Activated CD4-positive, alpha-beta T cell treated with anti-CD3 and anti-CD28 coated beads for 36 hours (primary cell): ENCODE measurements at regions not wholly inside any gene's neighbourhood (a gene's known extent, or its start where the extent isn't known, plus 50 kb on each side); places are given as distances from the start of the nearest gene placed in this dataset.
"Not testable (repeated sequence)": the region's sequence is repeated elsewhere in the genome, so short reads cannot be mapped to it uniquely, and the experiment has no call there.

ENCODE experiments used
- ATAC-seq: fragments of 200-7000 bp; cut with Tn5 transposase; one replicate; pipeline ENCODE4 v1.10.0; 2021; ENCODE audit warnings: mild to moderate bottlenecking, moderate library complexity
- CTCF ChIA-PET: fragments of 350-600 bp; sonication (Branson Sonifier 250); formaldehyde crosslinking; loops from one replicate; lab custom pipeline; 2021; ENCODE audit warnings: antibody characterized with exemption; lab: Charles Lee
- POLR2A ChIA-PET: fragments of 350-600 bp; sonication (Branson Sonifier 250); formaldehyde crosslinking; loops from one replicate; lab custom pipeline; 2021; ENCODE audit warnings: antibody characterized with exemption, inconsistent platforms; lab: Charles Lee
- DNase-seq: peaks from one replicate; pipeline ENCODE4 v3.0.0-alpha.2; 2020
- H3K27ac Mint-ChIP-seq: one replicate; pipeline ENCODE4 v1.8.0; 2021; ENCODE audit warnings: mixed read lengths
- H3K27me3 Mint-ChIP-seq: one replicate; pipeline ENCODE4 v1.8.0; 2021; ENCODE audit warnings: mixed read lengths
- H3K36me3 Mint-ChIP-seq: one replicate; pipeline ENCODE4 v1.8.0; 2021; ENCODE audit warnings: low read depth, mixed read lengths
- H3K4me1 Mint-ChIP-seq: one replicate; pipeline ENCODE4 v1.8.0; 2021; ENCODE audit warnings: mixed read lengths
- H3K4me3 Mint-ChIP-seq: one replicate; pipeline ENCODE4 v1.8.0; 2021; ENCODE audit warnings: mild to moderate bottlenecking, moderate library complexity, mixed read lengths
- H3K9me3 Mint-ChIP-seq: one replicate; pipeline ENCODE4 v1.8.0; 2021; ENCODE audit warnings: low read depth, mixed read lengths
- intact Hi-C, 2 experiments: fragments of 100-400 bp; cut with DNase I in 1 of 2; cut with micrococcal nuclease in 1 of 2; formaldehyde crosslinking; loops; one replicate each; pipeline versions ENCODE4 v1.14.2 to v1.15.1; 2022 to 2024; cut with DNase I, micrococcal nuclease

DNA sequence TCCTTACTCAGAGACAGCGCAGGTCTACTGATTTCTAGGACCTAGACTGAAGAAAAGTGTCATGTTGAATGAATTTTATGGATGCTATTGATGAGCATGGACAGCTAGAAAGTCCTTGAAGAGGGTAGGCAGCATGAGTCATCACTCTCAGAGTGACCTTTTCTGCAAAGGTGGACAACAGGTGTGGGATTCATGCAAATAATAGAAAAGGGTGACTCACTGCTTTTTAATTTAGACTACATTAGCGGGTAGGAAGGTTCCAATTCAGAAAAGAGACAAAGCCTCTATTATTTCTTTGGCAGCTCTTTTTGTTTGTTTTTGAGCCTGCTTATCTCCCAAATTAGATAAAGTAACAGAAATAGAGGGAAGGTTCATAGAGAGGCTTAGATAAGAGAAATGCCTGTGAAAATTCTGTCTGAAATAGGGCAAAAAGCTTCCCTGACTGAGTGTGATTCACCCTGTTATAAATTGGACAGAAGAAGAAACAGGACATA lies 191.4 kb downstream of the TENT5A start:
- H3K4me1 Mint-ChIP-seq: no peaks in the 10 kb centered on the region
- H3K4me3 Mint-ChIP-seq: no peak overlapping the region
- ChIA-PET CTCF (no interaction called here), POLR2A (no interaction called here)
- intact Hi-C loops: no loop called here
- no peak for DNase-seq
- no peaks in the 10 kb centered on the region for H3K36me3 Mint-ChIP-seq
- no peaks in the 10 kb centered on the region for H3K27me3 Mint-ChIP-seq
- peaks cover 1% of the 10 kb centered on the region for H3K9me3 Mint-ChIP-seq
- no peak for ATAC-seq
- no peak overlapping the region for H3K27ac Mint-ChIP-seq

- H3K27me3 Mint-ChIP-seq: no peaks in the 10 kb centered on the region
- intact Hi-C loops: no loop called here
- ATAC-seq (no peak), DNase-seq (no peak)
- H3K36me3 Mint-ChIP-seq: no peaks in the 10 kb centered on the region
- no peak overlapping the region for H3K27ac Mint-ChIP-seq
- no peaks in the 10 kb centered on the region for H3K4me1 Mint-ChIP-seq
- no peak overlapping the region for H3K4me3 Mint-ChIP-seq
- POLR2A ChIA-PET: no interaction called here
- CTCF ChIA-PET: no interaction called here
- peaks cover 1% of the 10 kb centered on the region for H3K9me3 Mint-ChIP-seq
Observed at GRCh38 chr6:81557811-81558210, 194.7 kb downstream of the TENT5A start.

GRCh38 chr6:81556551-81556950 lies 195.9 kb downstream of the TENT5A start:
- ATAC-seq: no peak
- Mint-ChIP-seq H3K9me3 (peaks cover 1% of the 10 kb centered on the region), H3K36me3 (no peaks in the 10 kb centered on the region), H3K27ac (no peak overlapping the region), H3K4me1 (no peaks in the 10 kb centered on the region), H3K27me3 (no peaks in the 10 kb centered on the region), H3K4me3 (no peak overlapping the region)
- intact Hi-C loops: no loop called here
- no peak for DNase-seq
- ChIA-PET POLR2A (no interaction called here), CTCF (no interaction called here)

- CTCF ChIA-PET: no interaction called here
- intact Hi-C loops: no loop called here
- no peaks in the 10 kb centered on the region for H3K27me3 Mint-ChIP-seq
- POLR2A ChIA-PET: no interaction called here
- no peak overlapping the region for H3K27ac Mint-ChIP-seq
- H3K4me1 Mint-ChIP-seq: no peaks in the 10 kb centered on the region
- H3K4me3 Mint-ChIP-seq: no peak overlapping the region
- ATAC-seq (no peak), DNase-seq (no peak)
- H3K9me3 Mint-ChIP-seq: peaks cover 3% of the 10 kb centered on the region
- H3K36me3 Mint-ChIP-seq: no peaks in the 10 kb centered on the region
Observed at GRCh38 chr6:81553216-81553615, 199.3 kb downstream of the TENT5A start.

- Mint-ChIP-seq H3K27me3 (no peaks in the 10 kb centered on the region), H3K36me3 (no peaks in the 10 kb centered on the region), H3K4me3 (no peak overlapping the region), H3K9me3 (peaks cover 3% of the 10 kb centered on the region), H3K4me1 (no peaks in the 10 kb centered on the region), H3K27ac (no peak overlapping the region)
- no peak for ATAC-seq
- intact Hi-C loops: no loop called here
- DNase-seq: no peak
- POLR2A ChIA-PET: no interaction called here
- CTCF ChIA-PET: no interaction called here
Observed at GRCh38 chr6:81552644-81553043, 199.8 kb downstream of the TENT5A start.

DNA sequence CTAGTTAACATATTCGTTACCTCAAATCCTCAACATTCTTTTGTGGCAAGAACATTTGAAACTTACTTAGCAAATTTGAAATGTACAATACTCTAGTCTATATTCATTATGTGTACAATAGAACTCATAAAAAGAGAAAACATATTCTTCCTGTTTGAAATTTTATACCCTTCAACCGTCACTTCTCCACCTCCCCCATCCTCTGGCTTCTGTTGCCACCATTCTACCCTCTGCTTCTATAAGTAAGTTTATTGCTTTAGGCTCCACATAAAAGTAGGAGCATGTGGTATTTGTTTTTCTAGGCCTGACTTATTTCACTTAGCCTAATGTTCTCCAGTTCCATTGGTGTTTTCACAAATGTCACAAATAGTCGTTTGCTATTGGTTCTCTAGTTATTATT lies 205.3 kb downstream of the TENT5A start:
- no peak for DNase-seq
- no peaks in the 10 kb centered on the region for H3K36me3 Mint-ChIP-seq
- no peaks in the 10 kb centered on the region for H3K4me1 Mint-ChIP-seq
- intact Hi-C loops: no loop called here
- H3K4me3 Mint-ChIP-seq: no peak overlapping the region
- CTCF ChIA-PET: no interaction called here
- peaks cover 10% of the 10 kb centered on the region for H3K9me3 Mint-ChIP-seq
- H3K27me3 Mint-ChIP-seq: no peaks in the 10 kb centered on the region
- no peak for ATAC-seq
- POLR2A ChIA-PET: no interaction called here
- H3K27ac Mint-ChIP-seq: no peak overlapping the region

GRCh38 chr6:81534934-81535465 lies 217.5 kb downstream of the TENT5A start:
- Mint-ChIP-seq H3K4me3 (no peak overlapping the region), H3K27me3 (no peaks in the 10 kb centered on the region), H3K4me1 (no peaks in the 10 kb centered on the region), H3K36me3 (no peaks in the 10 kb centered on the region), H3K27ac (no peak overlapping the region), H3K9me3 (no peaks in the 10 kb centered on the region)
- intact Hi-C loops: no loop called here
- ATAC-seq: no peak
- POLR2A ChIA-PET: no interaction called here
- CTCF ChIA-PET: interaction anchor here (0.7 kb wide), 1 partner anchor 717 kb away, joined by 3 read pairs; no protein-coding TSS in a partner anchor
- no peak for DNase-seq

DNA sequence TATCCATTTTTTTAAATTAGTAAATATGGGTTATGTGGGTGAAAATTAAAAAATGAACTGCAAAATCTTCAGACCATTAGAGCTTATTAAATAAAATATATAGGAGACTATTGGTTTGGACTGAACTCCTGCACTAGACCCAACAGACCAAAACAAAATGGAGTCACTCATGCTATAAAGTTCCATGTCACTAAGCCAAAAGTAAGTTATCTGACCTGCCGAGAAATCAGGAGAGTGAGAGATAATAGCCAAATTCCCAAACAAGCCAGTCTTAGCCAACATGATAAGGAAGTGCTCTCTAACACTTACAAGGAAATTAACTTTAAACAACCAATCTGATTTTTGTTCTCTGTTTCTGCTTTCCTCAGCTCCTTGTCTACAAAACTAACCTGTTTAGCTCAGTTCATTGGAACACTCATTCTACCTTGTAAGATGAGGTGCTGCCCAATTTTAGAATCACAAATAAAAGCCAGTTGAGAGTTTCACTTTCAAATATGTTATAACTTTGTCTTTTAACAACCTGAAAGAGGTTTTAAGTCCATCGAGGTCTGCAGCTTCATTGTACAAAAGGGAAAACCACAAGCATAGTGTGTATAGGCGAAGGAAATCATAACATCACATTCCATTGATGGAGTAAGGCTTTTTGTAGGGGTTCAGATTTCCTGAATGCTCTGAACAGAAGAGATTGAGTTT lies 220.5 kb downstream of the TENT5A start:
- ATAC-seq (no peak), DNase-seq (no peak)
- intact Hi-C loops: no loop called here
- no peaks in the 10 kb centered on the region for H3K4me1 Mint-ChIP-seq
- CTCF ChIA-PET: no interaction called here
- H3K36me3 Mint-ChIP-seq: no peaks in the 10 kb centered on the region
- no peaks in the 10 kb centered on the region for H3K27me3 Mint-ChIP-seq
- H3K27ac Mint-ChIP-seq: no peak overlapping the region
- POLR2A ChIA-PET: no interaction called here
- H3K9me3 Mint-ChIP-seq: no peaks in the 10 kb centered on the region
- no peak overlapping the region for H3K4me3 Mint-ChIP-seq

DNA sequence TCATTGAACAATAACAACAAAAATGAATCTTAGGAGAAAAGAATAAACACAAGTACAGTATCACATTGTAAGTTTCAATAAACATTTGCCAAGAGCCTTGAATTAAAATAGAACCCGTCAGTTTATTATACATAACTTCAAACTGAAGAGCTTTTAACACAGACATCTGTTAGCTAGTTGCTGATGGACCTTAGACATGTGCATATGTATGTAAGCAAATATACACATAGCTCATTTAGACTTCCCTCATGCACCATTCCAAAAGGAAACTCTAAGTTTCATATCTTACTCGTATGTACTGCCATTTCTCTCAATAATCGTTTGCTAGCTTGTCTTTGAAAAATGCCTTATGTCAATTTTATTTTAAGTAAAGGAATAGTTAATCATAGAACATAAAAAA lies 235.0 kb downstream of the TENT5A start:
- ATAC-seq: no peak
- no peak overlapping the region for H3K27ac Mint-ChIP-seq
- DNase-seq: no peak
- H3K4me1 Mint-ChIP-seq: no peaks in the 10 kb centered on the region
- ChIA-PET POLR2A (no interaction called here), CTCF (interaction anchor here (1.1 kb wide), 1 partner anchor 10 kb away, joined by 3 read pairs; no protein-coding TSS in a partner anchor)
- H3K27me3 Mint-ChIP-seq: no peaks in the 10 kb centered on the region
- H3K4me3 Mint-ChIP-seq: no peak overlapping the region
- no peaks in the 10 kb centered on the region for H3K36me3 Mint-ChIP-seq
- peaks cover 6% of the 10 kb centered on the region for H3K9me3 Mint-ChIP-seq
- intact Hi-C loops: no loop called here

GRCh38 chr6:81515562-81516453 lies 236.7 kb downstream of the TENT5A start:
- DNase-seq (no peak), ATAC-seq (no peak)
- no peaks in the 10 kb centered on the region for H3K4me1 Mint-ChIP-seq
- ChIA-PET CTCF (no interaction called here), POLR2A (no interaction called here)
- H3K36me3 Mint-ChIP-seq: no peaks in the 10 kb centered on the region
- no peak overlapping the region for H3K27ac Mint-ChIP-seq
- H3K4me3 Mint-ChIP-seq: no peak overlapping the region
- peaks cover 9% of the 10 kb centered on the region for H3K9me3 Mint-ChIP-seq
- intact Hi-C loops: no loop called here
- no peaks in the 10 kb centered on the region for H3K27me3 Mint-ChIP-seq

DNA sequence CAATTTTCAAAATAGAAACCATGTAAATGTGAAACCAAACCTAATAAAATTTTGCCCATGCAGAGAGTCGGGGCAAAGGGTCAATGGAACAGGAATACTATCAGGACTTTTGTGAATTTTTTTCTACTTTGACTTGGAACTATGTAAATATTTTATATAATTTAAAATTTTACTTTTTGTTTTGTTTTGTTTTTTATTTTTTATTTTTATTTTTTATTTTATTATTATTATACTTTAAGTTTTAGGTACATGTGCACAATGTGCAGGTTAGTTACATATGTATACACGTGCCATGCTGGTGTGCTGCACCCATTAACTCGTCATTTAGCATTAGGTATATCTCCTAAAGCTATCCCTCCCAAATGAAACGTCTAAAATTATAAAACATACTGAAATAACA lies 238.3 kb downstream of the TENT5A start:
- H3K27me3 Mint-ChIP-seq, H3K4me1 Mint-ChIP-seq, H3K4me3 Mint-ChIP-seq, H3K27ac Mint-ChIP-seq, ATAC-seq, DNase-seq, CTCF ChIA-PET, POLR2A ChIA-PET, intact Hi-C loops, H3K9me3 Mint-ChIP-seq, H3K36me3 Mint-ChIP-seq: not testable (repeated sequence)

- H3K9me3 Mint-ChIP-seq: peaks cover 6% of the 10 kb centered on the region
- H3K4me1 Mint-ChIP-seq: no peaks in the 10 kb centered on the region
- no peak overlapping the region for H3K4me3 Mint-ChIP-seq
- ChIA-PET POLR2A (no interaction called here), CTCF (no interaction called here)
- H3K36me3 Mint-ChIP-seq: no peaks in the 10 kb centered on the region
- intact Hi-C loops: no loop called here
- DNase-seq (no peak), ATAC-seq (no peak)
- no peaks in the 10 kb centered on the region for H3K27me3 Mint-ChIP-seq
- H3K27ac Mint-ChIP-seq: no peak overlapping the region
Observed at GRCh38 chr6:81511423-81511822, 241.1 kb downstream of the TENT5A start.
